Right atrium auricular region (tissue), 2 donors: ENCODE measurements at regions not wholly inside any gene's neighbourhood (a gene's known extent, or its start where the extent isn't known, plus 50 kb on each side); places are given as distances from the start of the nearest gene placed in this dataset.

Source experiments
- DNase-seq: peaks from one replicate; pipeline ENCODE4 v3.0.0-alpha.2; 2019; ENCODE audit warnings: low spot score
- H3K27ac ChIP-seq, 2 donors: fragments of 200-600 bp; sonication (generic); 1 replicate in 1 of 2; 2 replicates in 1 of 2; pipeline ENCODE4 v1.5.1; 2016 to 2019
- H3K27me3 ChIP-seq, 2 donors: fragments of 200-600 bp; sonication (generic); one replicate each; pipeline versions ENCODE4 v1.5.1 to v1.6.0; 2017 to 2019
- H3K36me3 ChIP-seq: fragments of 200-600 bp; sonication (generic); one replicate; pipeline ENCODE4 v1.5.1; 2016
- H3K4me1 ChIP-seq, 2 donors: fragments of 200-600 bp; sonication (generic); one replicate each; pipeline versions ENCODE4 v1.5.1 to v1.6.0; 2017 to 2019
- H3K4me3 ChIP-seq, 2 donors: fragments of 200-600 bp; sonication (generic); 1 replicate in 1 of 2; 2 replicates in 1 of 2; pipeline ENCODE4 v1.5.1; 2017 to 2019; ENCODE audit warnings: mild to moderate bottlenecking in 1 of 2, moderate library complexity in 1 of 2
- H3K9me3 ChIP-seq, 2 donors: fragments of 200-600 bp; sonication (generic); one replicate each; pipeline ENCODE4 v1.5.1; 2019
- TF ChIP-seq, protein P1 (sequence below), 2 donors: fragments of 200-600 bp; sonication (generic); IDR thresholded peaks; one replicate each; pipeline ENCODE4 v1.5.1; 2019; ENCODE audit warnings: antibody characterized with exemption in 2 of 2

DNA sequence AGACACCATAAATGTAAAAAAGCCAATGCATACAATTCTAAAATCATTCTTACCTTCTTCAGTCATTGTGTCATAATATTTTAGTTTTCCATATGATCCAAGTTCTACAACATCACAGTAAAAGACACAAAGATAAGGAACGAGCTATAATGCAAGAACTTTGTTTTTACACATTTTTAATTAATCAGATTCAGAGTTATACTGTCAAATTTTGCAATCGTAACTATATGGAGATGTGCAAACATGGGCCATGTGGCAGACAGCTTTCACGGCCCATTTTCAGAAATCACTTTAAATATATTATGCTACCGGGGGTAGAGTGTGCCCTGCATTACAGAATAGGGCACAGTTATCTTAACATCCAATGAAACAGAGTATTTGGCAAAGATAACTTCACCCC lies 188.4 kb downstream of the ACER2 start:
- no peak for DNase-seq

DNA sequence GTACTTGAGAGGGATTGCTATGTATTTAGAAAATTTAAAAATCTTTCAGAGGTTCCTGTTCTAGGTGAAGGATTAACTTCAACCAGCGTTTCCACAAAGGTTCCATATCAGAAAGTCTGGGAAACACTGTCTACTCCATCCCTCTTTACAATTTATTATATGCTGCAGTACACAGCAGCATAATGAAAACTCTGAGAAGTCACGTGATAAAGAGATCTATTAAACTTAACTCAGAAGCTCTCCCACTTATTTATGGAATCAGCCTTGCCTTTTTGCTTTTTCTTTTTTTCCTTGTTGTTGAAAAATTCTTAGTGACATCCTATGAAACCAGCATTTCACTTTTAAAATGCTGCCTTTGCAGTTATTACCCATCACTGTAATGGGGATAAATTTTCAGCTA lies 186.2 kb downstream of the ACER2 start:
- no peaks in the 10 kb centered on the region for H3K27me3 ChIP-seq
- TF ChIP-seq, protein P1, sequence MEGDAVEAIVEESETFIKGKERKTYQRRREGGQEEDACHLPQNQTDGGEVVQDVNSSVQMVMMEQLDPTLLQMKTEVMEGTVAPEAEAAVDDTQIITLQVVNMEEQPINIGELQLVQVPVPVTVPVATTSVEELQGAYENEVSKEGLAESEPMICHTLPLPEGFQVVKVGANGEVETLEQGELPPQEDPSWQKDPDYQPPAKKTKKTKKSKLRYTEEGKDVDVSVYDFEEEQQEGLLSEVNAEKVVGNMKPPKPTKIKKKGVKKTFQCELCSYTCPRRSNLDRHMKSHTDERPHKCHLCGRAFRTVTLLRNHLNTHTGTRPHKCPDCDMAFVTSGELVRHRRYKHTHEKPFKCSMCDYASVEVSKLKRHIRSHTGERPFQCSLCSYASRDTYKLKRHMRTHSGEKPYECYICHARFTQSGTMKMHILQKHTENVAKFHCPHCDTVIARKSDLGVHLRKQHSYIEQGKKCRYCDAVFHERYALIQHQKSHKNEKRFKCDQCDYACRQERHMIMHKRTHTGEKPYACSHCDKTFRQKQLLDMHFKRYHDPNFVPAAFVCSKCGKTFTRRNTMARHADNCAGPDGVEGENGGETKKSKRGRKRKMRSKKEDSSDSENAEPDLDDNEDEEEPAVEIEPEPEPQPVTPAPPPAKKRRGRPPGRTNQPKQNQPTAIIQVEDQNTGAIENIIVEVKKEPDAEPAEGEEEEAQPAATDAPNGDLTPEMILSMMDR (IDR thresholded peaks at IDR 0.05), result no peak
- no peak overlapping the region for H3K4me3 ChIP-seq
- no peaks in the 10 kb centered on the region for H3K36me3 ChIP-seq
- no peak for DNase-seq
- H3K27ac ChIP-seq, result no peak overlapping the region
- H3K9me3 ChIP-seq, result no peaks in the 10 kb centered on the region
- H3K4me1 ChIP-seq, result no peaks in the 10 kb centered on the region

More for the DNA sequence above, 188.4 kb downstream of the ACER2 start:
- H3K27ac ChIP-seq, result no peak overlapping the region
- no peaks in the 10 kb centered on the region for H3K27me3 ChIP-seq
- no peaks in the 10 kb centered on the region for H3K36me3 ChIP-seq
- H3K4me1 ChIP-seq, result no peaks in the 10 kb centered on the region
- H3K9me3 ChIP-seq, result no peaks in the 10 kb centered on the region
- TF ChIP-seq, protein P1 (IDR thresholded peaks at IDR 0.05), result no peak
- H3K4me3 ChIP-seq, result no peak overlapping the region

- H3K4me1 ChIP-seq, result no peaks in the 10 kb centered on the region
- no peak overlapping the region for H3K27ac ChIP-seq
- peaks cover 0 to 9% of the 10 kb centered on the region in 2 donors for H3K9me3 ChIP-seq
- no peaks in the 10 kb centered on the region for H3K27me3 ChIP-seq
- H3K4me3 ChIP-seq, result no peak overlapping the region
- DNase-seq, result no peak
- H3K36me3 ChIP-seq, result no peaks in the 10 kb centered on the region
- TF ChIP-seq, protein P1 (IDR thresholded peaks at IDR 0.05), result no peak
Observed at GRCh38 chr9:19587678-19588077, 178.9 kb downstream of the ACER2 start.

GRCh38 chr9:19583890-19584289 lies 175.1 kb downstream of the ACER2 start:
- H3K4me3 ChIP-seq, result no peak overlapping the region
- no peaks in the 10 kb centered on the region for H3K36me3 ChIP-seq
- peaks cover 0 to 9% of the 10 kb centered on the region in 2 donors for H3K9me3 ChIP-seq
- TF ChIP-seq, protein P1 (IDR thresholded peaks at IDR 0.05), result no peak
- no peaks in the 10 kb centered on the region for H3K4me1 ChIP-seq
- no peak for DNase-seq
- no peak overlapping the region for H3K27ac ChIP-seq
- H3K27me3 ChIP-seq, result no peaks in the 10 kb centered on the region

- no peak overlapping the region for H3K4me3 ChIP-seq
- H3K27ac ChIP-seq, result no peak overlapping the region
- DNase-seq, result no peak
- no peaks in the 10 kb centered on the region for H3K9me3 ChIP-seq
- no peaks in the 10 kb centered on the region for H3K27me3 ChIP-seq
- TF ChIP-seq, protein P1 (IDR thresholded peaks at IDR 0.05), result no peak
- no peaks in the 10 kb centered on the region for H3K4me1 ChIP-seq
- H3K36me3 ChIP-seq, result no peaks in the 10 kb centered on the region
Observed at GRCh38 chr9:19577411-19577810, 168.6 kb downstream of the ACER2 start.

- Histone ChIP-seq H3K27ac (no peak overlapping the region), H3K4me1 (no peaks in the 10 kb centered on the region), H3K36me3 (no peaks in the 10 kb centered on the region), H3K27me3 (no peaks in the 10 kb centered on the region), H3K9me3 (no peaks in the 10 kb centered on the region), H3K4me3 (no peak overlapping the region)
- no peak for DNase-seq
- TF ChIP-seq, protein P1 (IDR thresholded peaks at IDR 0.05), result no peak
Observed at GRCh38 chr9:19568946-19569345, 160.1 kb downstream of the ACER2 start.
